ENCODE measurements at regions not wholly inside any gene's neighbourhood (a gene's known extent, or its start where the extent isn't known, plus 50 kb on each side); places are given as distances from the start of the nearest gene placed in this dataset.

GRCh38 chr12:25854991-25855390 lies 103.5 kb upstream of the RASSF8 start:
- Mint-ChIP-seq H3K27ac (no peak overlapping the region), H3K4me1 (no peaks in the 10 kb centered on the region), H3K9me3 (no peaks in the 10 kb centered on the region), H3K27me3 (ENCODE audit: insufficient read depth, low read depth) (peaks cover 4% of the 10 kb centered on the region), H3K4me3 (no peak overlapping the region), H3K36me3 (no peaks in the 10 kb centered on the region)
- Histone ChIP-seq H3K9ac (no peak overlapping the region), H3K4me1 (no peaks in the 10 kb centered on the region), H3K27ac (no peak overlapping the region), H3K9me3 (ENCODE audit: low read depth) (no peaks in the 10 kb centered on the region), H3K36me3 (no peaks in the 10 kb centered on the region), H3K4me2 (no peak overlapping the region), H3K27me3 (no peaks in the 10 kb centered on the region), H3F3A (ENCODE audit: low read depth) (no peaks in the 10 kb centered on the region), H4K20me1 (ENCODE audit: low read depth) (no peaks in the 10 kb centered on the region), H2AFZ (replicated peaks) (no peak overlapping the region), H3K4me3 (no peak overlapping the region), H3K79me2 (ENCODE audit: low read depth) (no peaks in the 10 kb centered on the region)
- TF ChIP-seq CTCF (IDR thresholded peaks at IDR 0.05) (no peak), EZH2 (IDR thresholded peaks at IDR 0.05) (no peak), EZH2phosphoT487 (IDR thresholded peaks at IDR 0.05) (no peak)
- no peak for DNase-seq (ENCODE audit: low spot score)

- Mint-ChIP-seq H3K4me1 (no peaks in the 10 kb centered on the region), H3K36me3 (no peaks in the 10 kb centered on the region), H3K4me3 (no peak overlapping the region), H3K27ac (no peak overlapping the region), H3K9me3 (no peaks in the 10 kb centered on the region), H3K27me3 (ENCODE audit: insufficient read depth, low read depth) (peaks cover 4% of the 10 kb centered on the region)
- no peak for DNase-seq (ENCODE audit: low spot score)
- TF ChIP-seq EZH2 (IDR thresholded peaks at IDR 0.05) = no peak
- no peak for TF ChIP-seq CTCF (IDR thresholded peaks at IDR 0.05)
- no peak for TF ChIP-seq EZH2phosphoT487 (IDR thresholded peaks at IDR 0.05)
- no peaks in the 10 kb centered on the region for H4K20me1 ChIP-seq (ENCODE audit: low read depth)
- no peak overlapping the region for H3K4me3 ChIP-seq
- H3K9me3 ChIP-seq (ENCODE audit: low read depth) = no peaks in the 10 kb centered on the region
- no peaks in the 10 kb centered on the region for H3F3A ChIP-seq (ENCODE audit: low read depth)
- no peaks in the 10 kb centered on the region for H3K4me1 ChIP-seq
- no peak overlapping the region for H2AFZ ChIP-seq (replicated peaks)
- H3K79me2 ChIP-seq (ENCODE audit: low read depth) = no peaks in the 10 kb centered on the region
- H3K9ac ChIP-seq = no peak overlapping the region
- H3K27me3 ChIP-seq = no peaks in the 10 kb centered on the region
- H3K4me2 ChIP-seq = no peak overlapping the region
- no peaks in the 10 kb centered on the region for H3K36me3 ChIP-seq
- no peak overlapping the region for H3K27ac ChIP-seq
Observed at GRCh38 chr12:25855716-25856115, 102.8 kb upstream of the RASSF8 start.

GRCh38 chr12:25859976-25860375 lies 98.5 kb upstream of the RASSF8 start:
- Histone ChIP-seq H3K9me3 (ENCODE audit: low read depth) (no peaks in the 10 kb centered on the region), H3K4me1 (no peaks in the 10 kb centered on the region), H3K36me3 (no peaks in the 10 kb centered on the region), H3K4me2 (no peak overlapping the region), H3K79me2 (ENCODE audit: low read depth) (no peaks in the 10 kb centered on the region), H3F3A (ENCODE audit: low read depth) (no peaks in the 10 kb centered on the region), H3K27me3 (no peaks in the 10 kb centered on the region), H2AFZ (replicated peaks) (no peak overlapping the region), H3K4me3 (no peak overlapping the region), H3K9ac (no peak overlapping the region), H3K27ac (no peak overlapping the region), H4K20me1 (ENCODE audit: low read depth) (no peaks in the 10 kb centered on the region)
- H3K4me3 Mint-ChIP-seq = no peak overlapping the region
- no peaks in the 10 kb centered on the region for H3K4me1 Mint-ChIP-seq
- no peaks in the 10 kb centered on the region for H3K36me3 Mint-ChIP-seq
- peaks cover 4% of the 10 kb centered on the region for H3K27me3 Mint-ChIP-seq (ENCODE audit: insufficient read depth, low read depth)
- TF ChIP-seq CTCF (IDR thresholded peaks at IDR 0.05) = no peak
- TF ChIP-seq EZH2phosphoT487 (IDR thresholded peaks at IDR 0.05) = no peak
- no peak for TF ChIP-seq EZH2 (IDR thresholded peaks at IDR 0.05)
- H3K27ac Mint-ChIP-seq = no peak overlapping the region
- H3K9me3 Mint-ChIP-seq = no peaks in the 10 kb centered on the region
- no peak for DNase-seq (ENCODE audit: low spot score)

- no peaks in the 10 kb centered on the region for H3K79me2 ChIP-seq (ENCODE audit: low read depth)
- no peak overlapping the region for H3K4me3 ChIP-seq
- Mint-ChIP-seq H3K4me1 (no peaks in the 10 kb centered on the region), H3K27ac (no peak overlapping the region), H3K27me3 (ENCODE audit: insufficient read depth, low read depth) (peaks cover 4% of the 10 kb centered on the region), H3K4me3 (no peak overlapping the region), H3K36me3 (no peaks in the 10 kb centered on the region), H3K9me3 (no peaks in the 10 kb centered on the region)
- H3K9ac ChIP-seq = no peak overlapping the region
- TF ChIP-seq EZH2phosphoT487 (IDR thresholded peaks at IDR 0.05) (no peak), CTCF (IDR thresholded peaks at IDR 0.05) (no peak), EZH2 (IDR thresholded peaks at IDR 0.05) (no peak)
- no peaks in the 10 kb centered on the region for H3K9me3 ChIP-seq (ENCODE audit: low read depth)
- no peaks in the 10 kb centered on the region for H3K36me3 ChIP-seq
- no peak for DNase-seq (ENCODE audit: low spot score)
- H3K4me2 ChIP-seq = no peak overlapping the region
- H3K27me3 ChIP-seq = no peaks in the 10 kb centered on the region
- H3K27ac ChIP-seq = no peak overlapping the region
- no peaks in the 10 kb centered on the region for H3F3A ChIP-seq (ENCODE audit: low read depth)
- H3K4me1 ChIP-seq = no peaks in the 10 kb centered on the region
- no peaks in the 10 kb centered on the region for H4K20me1 ChIP-seq (ENCODE audit: low read depth)
- H2AFZ ChIP-seq (replicated peaks) = no peak overlapping the region
Observed at GRCh38 chr12:25861226-25861625, 97.3 kb upstream of the RASSF8 start.

All from neural progenitor cell (in vitro differentiated cells).